ENCODE measurements at regions not wholly inside any gene's neighbourhood (a gene's known extent, or its start where the extent isn't known, plus 50 kb on each side); places are given as distances from the start of the nearest gene placed in this dataset.

- TF ChIP-seq POLR2AphosphoS5 (IDR thresholded peaks at IDR 0.05) (no peak), POLR2A (IDR thresholded peaks at IDR 0.05) (no peak), CTCF (IDR thresholded peaks at IDR 0.05) (no peak)
- H3K9me3 ChIP-seq, result no peaks in the 10 kb centered on the region
- DNase-seq (ENCODE audit: low spot score in 2 of 2), result no peak
- intact Hi-C loops (cut with DNase I; ENCODE audit: low total_unique reads), result no loop called here
- H3K27ac ChIP-seq, result no peak overlapping the region
- no peak overlapping the region for H3K4me3 ChIP-seq
- H3K4me1 ChIP-seq, result no peaks in the 10 kb centered on the region
- no peaks in the 10 kb centered on the region for H3K27me3 ChIP-seq
- H3K36me3 ChIP-seq, result no peaks in the 10 kb centered on the region
Observed at GRCh38 chr2:195119231-195119630, 537.8 kb upstream of the SLC39A10 start.

- no peaks in the 10 kb centered on the region for H3K36me3 ChIP-seq
- no peak for TF ChIP-seq POLR2A (IDR thresholded peaks at IDR 0.05)
- no peak for TF ChIP-seq POLR2AphosphoS5 (IDR thresholded peaks at IDR 0.05)
- no peak for TF ChIP-seq CTCF (IDR thresholded peaks at IDR 0.05)
- no peaks in the 10 kb centered on the region for H3K4me1 ChIP-seq
- no peak overlapping the region for H3K4me3 ChIP-seq
- no peaks in the 10 kb centered on the region for H3K27me3 ChIP-seq
- H3K27ac ChIP-seq, result no peak overlapping the region
- H3K9me3 ChIP-seq, result peaks cover 0 to 3% of the 10 kb centered on the region in 2 donors
- DNase-seq (ENCODE audit: low spot score in 2 of 2), result no peak
- intact Hi-C loops (cut with DNase I; ENCODE audit: low total_unique reads), result no loop called here
Observed at GRCh38 chr2:195118276-195118675, 538.8 kb upstream of the SLC39A10 start.

DNA sequence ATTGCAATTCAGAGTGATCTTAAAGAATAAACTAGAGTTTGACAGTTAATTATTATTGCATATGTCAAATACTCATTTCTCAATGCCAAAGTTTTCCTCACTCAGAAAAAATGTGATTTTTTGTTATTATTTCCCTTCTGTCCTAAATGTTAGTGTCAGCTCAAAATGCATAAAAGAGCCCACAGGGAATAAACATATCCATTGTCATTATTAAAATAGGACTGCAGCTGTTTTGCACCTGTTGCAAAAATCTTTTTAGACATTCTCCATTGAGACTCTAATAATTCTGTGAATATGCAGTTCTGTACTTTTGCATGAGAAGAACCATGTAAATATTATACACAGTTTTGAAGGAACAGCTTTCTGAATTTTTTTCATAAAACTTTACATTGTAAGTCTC lies 540.0 kb upstream of the SLC39A10 start:
- H3K9me3 ChIP-seq, result peaks cover 0 to 7% of the 10 kb centered on the region in 2 donors
- no peak for DNase-seq (ENCODE audit: low spot score in 2 of 2)
- H3K4me3 ChIP-seq, result no peak overlapping the region
- H3K27ac ChIP-seq, result no peak overlapping the region
- TF ChIP-seq POLR2AphosphoS5 (IDR thresholded peaks at IDR 0.05), result no peak
- no peak for TF ChIP-seq POLR2A (IDR thresholded peaks at IDR 0.05)
- no peaks in the 10 kb centered on the region for H3K36me3 ChIP-seq
- intact Hi-C loops (cut with DNase I; ENCODE audit: low total_unique reads), result no loop called here
- no peaks in the 10 kb centered on the region for H3K4me1 ChIP-seq
- no peaks in the 10 kb centered on the region for H3K27me3 ChIP-seq

DNA sequence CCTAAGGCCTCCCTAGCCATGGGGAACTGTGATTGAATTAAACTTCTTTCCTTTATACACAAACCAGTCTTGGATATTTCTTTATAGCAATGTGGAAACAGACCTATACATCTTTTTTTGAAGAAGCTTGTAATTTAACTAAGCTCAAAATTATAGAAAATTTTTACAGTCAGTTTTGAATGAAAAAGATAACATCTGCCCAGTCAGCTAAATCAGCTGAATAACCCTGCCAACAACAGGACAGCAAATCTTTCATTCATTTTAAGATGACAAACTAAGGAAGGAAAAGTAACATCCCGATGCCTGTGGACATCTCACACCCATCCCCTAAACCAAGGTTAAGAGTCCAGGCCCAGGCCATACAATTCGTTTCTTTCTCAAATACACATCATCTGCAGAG lies 541.3 kb upstream of the SLC39A10 start:
- H3K36me3 ChIP-seq, result no peaks in the 10 kb centered on the region
- H3K4me3 ChIP-seq, result no peak overlapping the region
- H3K27ac ChIP-seq, result no peak overlapping the region
- no peak for DNase-seq (ENCODE audit: low spot score in 2 of 2)
- no peaks in the 10 kb centered on the region for H3K4me1 ChIP-seq
- intact Hi-C loops (cut with DNase I; ENCODE audit: low total_unique reads), result no loop called here
- no peaks in the 10 kb centered on the region for H3K27me3 ChIP-seq
- peaks cover 0 to 7% of the 10 kb centered on the region in 2 donors for H3K9me3 ChIP-seq
- TF ChIP-seq CTCF (IDR thresholded peaks at IDR 0.05), result no peak
- TF ChIP-seq POLR2AphosphoS5 (IDR thresholded peaks at IDR 0.05), result no peak
- no peak for TF ChIP-seq POLR2A (IDR thresholded peaks at IDR 0.05)

DNA sequence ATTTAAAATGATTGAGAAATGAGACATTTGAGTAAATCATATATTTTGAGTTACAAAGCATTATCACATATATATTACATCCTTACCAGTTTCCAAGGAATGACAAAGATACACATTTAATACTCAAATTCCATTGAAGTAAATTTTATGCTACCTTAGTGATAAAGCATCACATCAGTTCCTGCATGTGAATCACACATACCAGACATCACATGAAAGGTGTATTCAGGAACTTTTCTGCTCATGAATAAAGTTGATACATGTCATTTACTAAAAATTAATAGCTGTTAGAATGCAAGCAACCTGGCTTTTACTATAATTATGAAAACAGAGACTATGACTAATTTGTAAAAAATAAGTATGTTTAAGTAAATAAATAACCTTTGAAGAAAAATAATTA lies 548.8 kb upstream of the SLC39A10 start:
- H3K4me3 ChIP-seq, result no peak overlapping the region
- intact Hi-C loops (cut with DNase I; ENCODE audit: low total_unique reads), result no loop called here
- H3K4me1 ChIP-seq, result no peaks in the 10 kb centered on the region
- peaks cover 0 to 4% of the 10 kb centered on the region in 2 donors for H3K9me3 ChIP-seq
- no peaks in the 10 kb centered on the region for H3K36me3 ChIP-seq
- TF ChIP-seq POLR2A (IDR thresholded peaks at IDR 0.05), result no peak
- TF ChIP-seq POLR2AphosphoS5 (IDR thresholded peaks at IDR 0.05), result no peak
- no peak for TF ChIP-seq CTCF (IDR thresholded peaks at IDR 0.05)
- H3K27ac ChIP-seq, result no peak overlapping the region
- H3K27me3 ChIP-seq, result no peaks in the 10 kb centered on the region
- no peak for DNase-seq (ENCODE audit: low spot score in 2 of 2)

Measured in breast epithelium (tissue), 4 donors.